ENCODE measurements at regions not wholly inside any gene's neighbourhood (a gene's known extent, or its start where the extent isn't known, plus 50 kb on each side); places are given as distances from the start of the nearest gene placed in this dataset.

DNA sequence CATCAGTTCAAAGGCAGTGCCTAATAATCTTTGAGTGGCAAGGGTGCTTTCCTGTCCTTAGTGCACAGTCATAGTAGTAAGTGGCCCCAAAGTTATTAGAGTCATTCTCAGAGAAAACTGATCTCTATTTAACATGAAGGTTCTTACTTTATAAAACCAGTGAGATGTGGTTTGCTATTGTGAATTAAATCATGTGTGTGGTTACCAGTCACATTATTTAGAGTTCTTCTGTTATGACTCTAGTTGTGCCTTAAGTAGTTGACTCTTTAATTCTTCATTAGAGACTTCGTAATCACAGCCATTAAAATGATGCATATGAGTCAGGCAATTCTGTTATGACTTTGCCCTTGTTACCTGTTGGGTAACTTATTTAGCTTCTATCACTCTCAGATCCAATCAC lies 1392.9 kb upstream of the ACVR2A start:
- no CpG with 5 or more reads among the region's 1 CpG for WGBS (ENCODE audit: extremely low coverage, insufficient read length, low lambda C conversion rate)

More for the DNA sequence above, 1392.9 kb upstream of the ACVR2A start:
- H3K79me2 ChIP-seq (ENCODE audit: insufficient read depth, low read length), result no peaks in the 10 kb centered on the region
- H2AFZ ChIP-seq (ENCODE audit: low read length), result no peak overlapping the region
- Mint-ChIP-seq H3K27me3 (ENCODE audit: low read depth) (no peaks in the 10 kb centered on the region), H3K9me3 (no peaks in the 10 kb centered on the region; a peak in 2 of 5 replicates), H3K4me3 (no peak overlapping the region), H3K4me1 (peaks cover 0 to 5% of the 10 kb centered on the region in 2 experiments; a peak in 2 of 4 replicates), H3K27ac (no peak overlapping the region), H3K36me3 (ENCODE audit: insufficient read depth in 1 of 3, low read depth in 3 of 3) (no peaks in the 10 kb centered on the region; a peak in 1 of 7 replicates)
- no peak overlapping the region for H3K4ac ChIP-seq (ENCODE audit: low read depth, low read length)
- no peak overlapping the region for H2AK5ac ChIP-seq (ENCODE audit: insufficient read length, low read length)
- H3K27ac ChIP-seq (ENCODE audit: insufficient read length, low read depth, low read length), result no peak overlapping the region
- DNase-seq, result no peak
- no peak overlapping the region for H3K14ac ChIP-seq (ENCODE audit: insufficient read depth, low read length)
- H3K56ac ChIP-seq (ENCODE audit: insufficient read length, low read depth, low read length), result no peak overlapping the region
- no peak overlapping the region for H3K4me2 ChIP-seq (ENCODE audit: insufficient read depth, insufficient read length, low read length)
- H2BK20ac ChIP-seq (ENCODE audit: low read depth, low read length, poor library complexity, severe bottlenecking), result no peak overlapping the region
- H4K5ac ChIP-seq (ENCODE audit: insufficient read length, low read depth, low read length), result no peak overlapping the region
- H3K9me3 ChIP-seq (ENCODE audit: control insufficient read depth, low read depth, low read length), result no peaks in the 10 kb centered on the region
- H3K23ac ChIP-seq (ENCODE audit: insufficient read length, low read depth, low read length), result no peak overlapping the region
- H2BK5ac ChIP-seq (ENCODE audit: insufficient read length, low read length), result no peak overlapping the region
- H4K20me1 ChIP-seq (ENCODE audit: control insufficient read depth, insufficient read depth, insufficient read length), result no peaks in the 10 kb centered on the region
- no peak overlapping the region for H4K8ac ChIP-seq (replicated peaks; ENCODE audit: insufficient read length, low read depth, low read length)
- H3K23me2 ChIP-seq (ENCODE audit: insufficient read length, low read depth, low read length, poor library complexity, severe bottlenecking), result no peaks in the 10 kb centered on the region
- no peak overlapping the region for H3T11ph ChIP-seq (ENCODE audit: low read length)
- H3K18ac ChIP-seq (ENCODE audit: insufficient read length, low read depth, low read length), result no peak overlapping the region
- no peak overlapping the region for H2BK15ac ChIP-seq (ENCODE audit: low read depth, low read length)
- H3K4me1 ChIP-seq (ENCODE audit: insufficient read depth, low read length), result no peaks in the 10 kb centered on the region; the same call in 1 of the 2 replicates
- H3K79me1 ChIP-seq (ENCODE audit: insufficient read depth, low read depth, low read length, poor library complexity, severe bottlenecking), result no peaks in the 10 kb centered on the region
- H3K27me3 ChIP-seq (ENCODE audit: insufficient read depth, low read length), result no peaks in the 10 kb centered on the region
- TF ChIP-seq, protein P1, sequence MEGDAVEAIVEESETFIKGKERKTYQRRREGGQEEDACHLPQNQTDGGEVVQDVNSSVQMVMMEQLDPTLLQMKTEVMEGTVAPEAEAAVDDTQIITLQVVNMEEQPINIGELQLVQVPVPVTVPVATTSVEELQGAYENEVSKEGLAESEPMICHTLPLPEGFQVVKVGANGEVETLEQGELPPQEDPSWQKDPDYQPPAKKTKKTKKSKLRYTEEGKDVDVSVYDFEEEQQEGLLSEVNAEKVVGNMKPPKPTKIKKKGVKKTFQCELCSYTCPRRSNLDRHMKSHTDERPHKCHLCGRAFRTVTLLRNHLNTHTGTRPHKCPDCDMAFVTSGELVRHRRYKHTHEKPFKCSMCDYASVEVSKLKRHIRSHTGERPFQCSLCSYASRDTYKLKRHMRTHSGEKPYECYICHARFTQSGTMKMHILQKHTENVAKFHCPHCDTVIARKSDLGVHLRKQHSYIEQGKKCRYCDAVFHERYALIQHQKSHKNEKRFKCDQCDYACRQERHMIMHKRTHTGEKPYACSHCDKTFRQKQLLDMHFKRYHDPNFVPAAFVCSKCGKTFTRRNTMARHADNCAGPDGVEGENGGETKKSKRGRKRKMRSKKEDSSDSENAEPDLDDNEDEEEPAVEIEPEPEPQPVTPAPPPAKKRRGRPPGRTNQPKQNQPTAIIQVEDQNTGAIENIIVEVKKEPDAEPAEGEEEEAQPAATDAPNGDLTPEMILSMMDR (conservative IDR thresholded peaks at IDR 0.05), result no peak
- no peak overlapping the region for H3K9ac ChIP-seq (ENCODE audit: extremely low read depth, insufficient read length, low read length)
- no peak overlapping the region for H4K91ac ChIP-seq (ENCODE audit: insufficient read length, low read depth, low read length)
- H2BK12ac ChIP-seq (ENCODE audit: insufficient read length, low read depth, low read length), result no peak overlapping the region
- H2BK120ac ChIP-seq (ENCODE audit: low read depth, low read length, poor library complexity, severe bottlenecking), result no peak overlapping the region
